D341Med (cell line): ENCODE measurements at regions not wholly inside any gene's neighbourhood (a gene's known extent, or its start where the extent isn't known, plus 50 kb on each side); places are given as distances from the start of the nearest gene placed in this dataset.

Experiments used
- DNase-seq: peaks from one replicate; pipeline ENCODE4 v3.0.0; 2012; ENCODE audit warnings: low spot score

- DNase-seq = no peak
These were observed 144.5 kb downstream of the INSIG2 start for GRCh38 chr2:118232796-118233195.

- DNase-seq = no peak
These were observed 144.1 kb downstream of the INSIG2 start for GRCh38 chr2:118232391-118232790.

GRCh38 chr2:118231759-118232158, 143.5 kb downstream of the INSIG2 start:
- DNase-seq = no peak

- DNase-seq = no peak
These were observed 139.6 kb downstream of the INSIG2 start for GRCh38 chr2:118227698-118228508.

DNA sequence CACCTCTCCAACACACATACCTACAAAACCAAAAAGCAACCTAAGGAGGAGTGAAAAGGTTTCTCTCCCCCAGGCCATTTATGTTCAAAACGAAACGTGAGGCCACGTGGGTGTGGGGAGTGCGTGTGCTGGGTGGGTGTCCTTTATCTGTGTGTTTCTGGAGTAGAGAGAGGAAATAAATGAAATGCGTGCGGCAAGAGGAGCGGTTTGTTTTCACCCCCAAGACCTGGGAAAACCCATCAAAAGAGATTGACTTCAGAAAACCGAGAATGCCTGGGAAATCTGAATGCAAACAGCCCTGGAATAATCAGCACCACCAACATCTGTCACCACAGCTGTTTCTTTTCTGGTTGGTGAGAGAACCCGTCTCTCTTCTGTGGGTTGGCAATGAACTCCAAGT, 137.4 kb downstream of the INSIG2 start:
- no peak for DNase-seq

GRCh38 chr2:118224895-118225311, 136.6 kb downstream of the INSIG2 start:
- DNase-seq = no peak

DNA sequence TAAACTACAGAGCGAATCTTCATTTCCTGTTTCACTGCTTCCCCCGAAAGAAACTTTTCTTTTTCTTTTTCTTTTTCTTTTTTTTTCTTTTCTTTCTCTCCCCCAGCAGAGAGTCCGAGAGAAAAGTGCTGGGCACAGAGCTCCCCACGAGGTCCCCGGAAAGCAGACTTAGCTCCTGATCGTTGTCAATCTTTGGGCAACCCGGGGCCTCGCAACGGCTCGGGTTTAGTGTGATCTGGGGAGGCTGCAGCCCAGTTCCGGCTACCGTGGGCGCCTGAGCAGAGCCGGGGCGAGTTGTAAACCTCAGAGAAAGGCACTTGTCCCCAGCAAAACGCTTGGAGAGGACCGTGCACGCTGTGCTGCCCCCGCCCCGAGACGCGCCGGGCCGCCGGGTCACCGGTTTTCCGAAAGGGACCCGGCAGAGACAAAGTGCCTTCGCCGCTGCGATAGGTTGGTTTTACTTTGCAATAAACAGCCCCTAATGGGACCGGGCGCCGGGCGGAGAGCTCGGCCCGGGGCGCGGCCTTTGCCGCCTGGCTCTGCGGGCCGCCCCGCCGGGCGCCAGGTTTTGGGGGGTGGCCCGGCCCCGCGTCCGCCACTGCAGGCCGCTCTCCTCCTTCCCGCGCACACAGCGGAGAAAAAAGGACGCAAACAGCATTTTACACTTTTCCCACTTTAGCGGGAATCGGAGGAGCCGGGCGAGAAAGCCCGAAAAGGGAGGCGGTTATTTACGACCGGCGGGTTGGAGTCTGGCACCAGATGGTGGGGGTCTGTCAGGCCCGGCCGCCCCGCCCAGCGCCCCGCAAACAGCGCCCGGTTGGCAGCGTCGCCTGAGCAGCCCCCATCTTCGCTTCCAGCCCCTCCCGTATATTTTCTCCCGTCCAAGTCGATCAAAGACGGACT, 136.0 kb downstream of the INSIG2 start:
- peak; percentile 30 for DNase-seq

- no peak for DNase-seq
These were observed 135.3 kb downstream of the INSIG2 start for GRCh38 chr2:118223511-118223991.

GRCh38 chr2:118222672-118223421, 134.6 kb downstream of the INSIG2 start:
- no peak for DNase-seq

DNA sequence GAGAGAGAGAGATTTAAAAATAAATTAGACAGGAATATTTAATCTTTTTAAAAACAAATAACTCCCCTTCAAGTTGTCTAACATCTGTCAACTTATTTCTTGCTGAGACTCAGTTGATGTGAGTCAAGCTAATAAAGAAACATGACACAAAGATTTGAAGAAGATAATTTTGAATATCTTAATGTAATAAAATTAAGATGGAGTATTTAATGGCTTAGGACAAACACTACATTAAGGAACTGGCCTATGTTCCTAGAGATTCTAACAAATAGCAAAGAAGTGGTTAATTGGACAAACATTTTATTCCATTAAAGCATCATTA, 134.0 kb downstream of the INSIG2 start:
- DNase-seq = no peak

DNA sequence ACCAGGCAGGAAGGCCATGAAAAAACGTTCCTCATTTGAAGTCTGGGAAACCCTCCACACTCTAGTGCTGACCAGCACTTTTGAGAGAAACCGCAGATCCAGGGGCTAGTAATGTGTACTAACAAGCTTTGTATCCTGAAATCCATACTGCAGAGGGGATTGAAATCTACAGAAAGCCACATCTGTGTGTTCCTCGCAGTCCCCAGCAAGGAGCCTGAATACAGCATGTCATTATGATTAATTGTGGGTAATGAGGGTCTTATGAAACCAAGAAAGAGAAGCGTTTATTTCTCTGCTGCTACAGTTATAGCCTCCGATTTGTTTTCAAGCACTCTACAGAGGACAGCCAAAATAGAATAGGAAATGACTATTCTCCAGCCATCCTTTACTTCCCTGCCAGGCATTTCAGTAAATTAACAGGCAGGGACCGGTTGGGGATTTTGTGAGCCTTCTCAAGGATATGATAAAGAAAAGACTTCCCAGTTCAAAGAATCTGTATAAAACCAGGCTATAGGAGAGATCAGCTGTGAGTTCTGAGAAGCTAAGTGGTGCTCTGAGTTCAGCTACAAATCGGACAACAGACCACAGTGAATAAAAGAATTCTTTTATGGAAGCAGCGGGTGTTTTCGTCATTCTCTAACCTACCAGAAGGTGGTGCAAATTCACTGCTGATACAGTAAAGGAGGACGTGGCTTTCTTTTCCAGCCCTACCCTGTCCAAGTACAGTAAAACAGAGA, 133.4 kb downstream of the INSIG2 start:
- DNase-seq = peak; percentile 57

DNA sequence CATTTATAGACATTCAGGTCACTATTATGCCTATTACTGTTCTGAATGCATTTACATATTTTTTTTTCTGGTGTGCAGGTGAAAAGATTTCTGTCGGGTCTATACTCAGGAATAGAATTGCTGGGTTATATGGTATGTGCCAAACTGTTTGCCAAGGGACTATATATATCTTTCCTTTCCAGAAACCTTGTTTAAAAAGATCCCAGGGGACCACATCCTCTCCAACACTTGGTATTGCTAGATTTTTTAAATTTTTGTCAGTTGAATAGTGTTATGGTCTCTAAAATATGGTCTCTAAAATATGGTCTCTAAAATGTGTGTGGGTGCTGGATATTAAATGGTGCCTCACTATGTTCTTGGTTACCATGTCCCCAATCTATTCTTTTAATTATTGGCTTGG, 131.3 kb downstream of the INSIG2 start:
- DNase-seq = no peak

GRCh38 chr2:118216224-118216623, 128.0 kb downstream of the INSIG2 start:
- DNase-seq = no peak

GRCh38 chr2:118209727-118210126, 121.5 kb downstream of the INSIG2 start:
- DNase-seq = no peak

DNA sequence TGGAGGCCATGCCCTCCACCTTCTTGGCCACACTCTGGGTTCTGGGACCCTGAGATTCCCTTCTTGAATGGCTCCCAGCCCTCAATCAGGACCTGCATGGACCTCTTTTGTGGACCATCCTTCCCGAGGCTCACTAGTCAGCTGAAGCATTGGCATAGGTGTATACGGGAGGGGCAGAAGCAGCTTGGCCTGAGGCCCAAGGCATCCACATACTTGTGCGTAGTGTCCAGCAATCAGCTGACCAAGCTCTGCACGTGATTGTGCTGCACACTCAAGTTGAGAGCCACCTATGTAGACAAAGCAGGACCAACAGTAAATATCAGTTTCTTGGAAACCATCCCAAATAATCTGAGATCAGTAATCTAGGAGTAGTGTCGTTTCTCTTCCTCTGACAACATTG, 119.6 kb downstream of the INSIG2 start:
- no peak for DNase-seq

GRCh38 chr2:118202707-118203303, 114.5 kb downstream of the INSIG2 start:
- DNase-seq = peak; percentile 75

GRCh38 chr2:118198268-118198667, 110.0 kb downstream of the INSIG2 start:
- no peak for DNase-seq

DNA sequence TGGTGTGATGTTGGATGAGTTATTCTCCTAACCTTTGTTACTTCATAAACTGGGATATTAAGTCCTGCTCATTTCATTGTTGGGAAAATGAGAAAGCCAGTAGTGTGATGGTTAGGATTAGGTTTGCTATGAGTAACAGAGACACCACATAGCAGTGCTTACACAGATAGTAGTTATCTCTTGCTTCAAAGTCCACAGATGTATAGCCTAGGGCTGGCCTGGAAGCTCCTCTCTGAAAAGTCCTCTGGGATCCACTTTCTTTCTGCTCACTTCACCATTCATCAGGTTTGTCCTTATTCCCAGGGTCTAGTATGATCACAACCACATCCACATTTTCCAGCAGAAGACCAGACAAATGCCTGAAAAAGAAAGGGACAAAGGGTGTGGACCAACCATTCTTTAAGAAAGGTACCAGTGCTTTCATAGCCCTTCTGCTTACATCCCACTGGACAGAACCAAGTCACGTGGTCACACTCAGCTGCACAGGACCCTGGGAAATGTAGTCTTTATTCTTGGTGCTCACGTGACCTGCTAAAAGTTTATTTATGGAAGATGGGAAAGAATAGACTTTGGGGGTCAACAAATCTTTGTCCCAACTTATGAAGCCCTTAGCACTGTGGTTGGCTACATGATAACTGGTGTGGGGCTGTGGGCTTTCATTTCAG, 108.9 kb downstream of the INSIG2 start:
- no peak for DNase-seq

GRCh38 chr2:118190474-118190873, 102.2 kb downstream of the INSIG2 start:
- DNase-seq = no peak

- no peak for DNase-seq
These were observed 98.6 kb downstream of the INSIG2 start for GRCh38 chr2:118186858-118187254.
